ENCODE measurements at regions not wholly inside any gene's neighbourhood (a gene's known extent, or its start where the extent isn't known, plus 50 kb on each side); places are given as distances from the start of the nearest gene placed in this dataset.

- TF ChIP-seq CTCF (IDR thresholded peaks at IDR 0.05), result no peak
- no peak for TF ChIP-seq POLR2A (IDR thresholded peaks at IDR 0.05)
Observed at GRCh38 chr10:117720931-117721835, 178.6 kb downstream of the EMX2 start.

All from testis (tissue), 2 donors.